ENCODE measurements at regions not wholly inside any gene's neighbourhood (a gene's known extent, or its start where the extent isn't known, plus 50 kb on each side); places are given as distances from the start of the nearest gene placed in this dataset.

DNA sequence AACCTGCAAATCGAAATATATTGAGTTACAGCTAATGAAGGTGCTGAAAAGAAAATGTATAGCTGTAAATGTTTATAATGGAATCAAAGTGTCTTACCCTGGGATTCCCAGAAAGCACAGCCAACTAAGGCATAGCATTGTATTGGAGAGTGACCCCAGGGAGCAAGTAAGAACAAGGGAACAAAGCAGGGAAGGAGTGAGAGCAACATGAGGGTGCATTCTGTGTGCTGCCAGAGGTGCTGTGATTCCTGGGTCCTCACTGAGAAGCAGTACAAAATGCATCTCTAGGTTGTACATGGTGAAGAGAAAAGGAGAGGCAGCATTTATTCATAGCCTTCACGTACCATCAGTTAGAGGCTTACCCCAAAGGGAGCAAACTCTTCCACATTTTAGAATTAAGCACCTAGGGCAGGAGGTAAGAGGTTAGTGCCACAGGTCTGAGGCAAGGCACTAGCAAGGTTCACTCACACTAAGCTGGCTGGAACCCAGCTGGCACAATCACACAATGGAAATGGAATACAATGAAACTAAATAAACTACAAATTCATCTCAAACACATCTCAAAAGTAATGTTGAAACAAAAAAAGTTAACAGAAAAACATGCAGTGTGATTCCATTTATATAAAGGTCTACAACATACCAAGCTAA, 151.5 kb upstream of the C2CD4B start:
- no peak for DNase-seq (ENCODE audit: low spot score)
- Histone ChIP-seq H3K27ac (no peak overlapping the region), H3K9me2 (replicated peaks; ENCODE audit: insufficient read depth) (no peaks in the 10 kb centered on the region), H3K9me3 (ENCODE audit: low read depth) (no peaks in the 10 kb centered on the region), H4K20me1 (ENCODE audit: insufficient read depth, poor library complexity, severe bottlenecking) (no peaks in the 10 kb centered on the region), H2AFZ (no peak overlapping the region), H3K4me1 (ENCODE audit: insufficient read depth) (no peaks in the 10 kb centered on the region), H3K79me2 (no peaks in the 10 kb centered on the region), H3K36me3 (replicated peaks; ENCODE audit: insufficient read depth, low read depth) (no peaks in the 10 kb centered on the region), H3K4me3 (no peak overlapping the region), H3K4me2 (no peak overlapping the region), H3K27me3 (no peaks in the 10 kb centered on the region)
- 77% methylated on average over 2 of the region's 2 CpGs for WGBS (ENCODE audit: low lambda C conversion rate, missing lambda C conversion rate)
- TF ChIP-seq EZH2phosphoT487 (IDR thresholded peaks at IDR 0.05; ENCODE audit: low read depth, severe bottlenecking, unreplicated experiment) (no peak), EZH2 (IDR thresholded peaks at IDR 0.05; ENCODE audit: borderline replicate concordance) (no peak)
- TF ChIP-seq, protein P1, sequence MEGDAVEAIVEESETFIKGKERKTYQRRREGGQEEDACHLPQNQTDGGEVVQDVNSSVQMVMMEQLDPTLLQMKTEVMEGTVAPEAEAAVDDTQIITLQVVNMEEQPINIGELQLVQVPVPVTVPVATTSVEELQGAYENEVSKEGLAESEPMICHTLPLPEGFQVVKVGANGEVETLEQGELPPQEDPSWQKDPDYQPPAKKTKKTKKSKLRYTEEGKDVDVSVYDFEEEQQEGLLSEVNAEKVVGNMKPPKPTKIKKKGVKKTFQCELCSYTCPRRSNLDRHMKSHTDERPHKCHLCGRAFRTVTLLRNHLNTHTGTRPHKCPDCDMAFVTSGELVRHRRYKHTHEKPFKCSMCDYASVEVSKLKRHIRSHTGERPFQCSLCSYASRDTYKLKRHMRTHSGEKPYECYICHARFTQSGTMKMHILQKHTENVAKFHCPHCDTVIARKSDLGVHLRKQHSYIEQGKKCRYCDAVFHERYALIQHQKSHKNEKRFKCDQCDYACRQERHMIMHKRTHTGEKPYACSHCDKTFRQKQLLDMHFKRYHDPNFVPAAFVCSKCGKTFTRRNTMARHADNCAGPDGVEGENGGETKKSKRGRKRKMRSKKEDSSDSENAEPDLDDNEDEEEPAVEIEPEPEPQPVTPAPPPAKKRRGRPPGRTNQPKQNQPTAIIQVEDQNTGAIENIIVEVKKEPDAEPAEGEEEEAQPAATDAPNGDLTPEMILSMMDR (IDR thresholded peaks at IDR 0.05; ENCODE audit: poor library complexity): no peak

DNA sequence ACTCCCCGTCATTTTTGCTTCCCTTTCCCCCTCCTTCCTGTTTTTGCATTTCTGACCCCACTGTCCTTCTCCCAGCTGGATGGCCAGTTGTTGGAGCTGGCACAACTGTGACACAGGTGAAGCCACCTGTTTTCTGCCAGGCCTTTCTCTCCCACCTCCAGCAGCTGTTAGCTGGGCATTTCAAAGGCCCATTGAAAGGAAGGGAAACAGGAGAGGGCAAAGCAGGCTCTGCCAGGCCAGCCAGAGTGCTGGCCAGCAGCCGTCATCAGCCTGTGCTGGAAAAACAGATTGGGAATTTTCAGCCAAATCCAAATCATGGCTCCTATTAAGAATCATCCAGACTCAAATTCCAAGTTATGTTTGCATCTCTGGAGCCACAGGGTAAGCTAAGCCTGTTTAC, 155.2 kb upstream of the C2CD4B start:
- no peak for TF ChIP-seq EZH2phosphoT487 (IDR thresholded peaks at IDR 0.05; ENCODE audit: low read depth, severe bottlenecking, unreplicated experiment)
- TF ChIP-seq EZH2 (IDR thresholded peaks at IDR 0.05; ENCODE audit: borderline replicate concordance): no peak
- TF ChIP-seq, protein P1 (IDR thresholded peaks at IDR 0.05; ENCODE audit: poor library complexity): no peak
- Histone ChIP-seq H3K27me3 (no peaks in the 10 kb centered on the region), H2AFZ (no peak overlapping the region), H3K4me3 (no peak overlapping the region), H3K27ac (no peak overlapping the region), H3K9me2 (replicated peaks; ENCODE audit: insufficient read depth) (no peaks in the 10 kb centered on the region), H3K4me2 (no peak overlapping the region), H3K4me1 (ENCODE audit: insufficient read depth) (no peaks in the 10 kb centered on the region), H4K20me1 (ENCODE audit: insufficient read depth, poor library complexity, severe bottlenecking) (no peaks in the 10 kb centered on the region), H3K79me2 (no peaks in the 10 kb centered on the region), H3K36me3 (replicated peaks; ENCODE audit: insufficient read depth, low read depth) (no peaks in the 10 kb centered on the region), H3K9me3 (ENCODE audit: low read depth) (no peaks in the 10 kb centered on the region)
- no peak for DNase-seq (ENCODE audit: low spot score)
- WGBS (ENCODE audit: low lambda C conversion rate, missing lambda C conversion rate): 76% methylated on average over 2 of the region's 2 CpGs

DNA sequence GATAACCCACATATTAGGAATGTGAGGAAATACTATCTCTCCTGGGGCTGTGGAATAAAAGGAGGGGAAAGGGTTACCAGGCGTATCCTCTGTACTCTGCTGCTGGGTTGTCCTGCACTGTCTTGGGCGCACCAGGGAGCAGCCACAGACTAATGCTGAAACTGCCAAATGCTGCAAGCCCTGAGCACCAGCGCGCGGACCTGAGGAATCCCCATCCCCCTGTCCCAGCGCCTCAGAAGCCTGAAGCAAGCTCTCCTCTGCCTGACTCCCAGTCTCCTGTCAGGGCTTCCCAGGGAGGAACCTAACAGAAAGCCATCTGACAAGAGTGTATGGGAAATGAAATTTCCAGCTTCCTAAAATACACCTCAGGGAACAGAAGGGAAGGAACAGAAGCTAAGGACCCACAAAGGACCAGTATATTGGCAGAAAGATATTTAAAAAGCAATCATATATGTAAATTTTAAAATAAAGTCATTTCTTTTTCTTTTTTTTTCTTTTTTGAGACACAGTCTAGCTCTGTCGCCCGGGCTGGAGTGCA, 158.3 kb upstream of the C2CD4B start:
- no peaks in the 10 kb centered on the region for H3K27me3 ChIP-seq
- no peaks in the 10 kb centered on the region for H3K9me3 ChIP-seq (ENCODE audit: low read depth)
- no peak overlapping the region for H3K27ac ChIP-seq
- no peak overlapping the region for H3K4me2 ChIP-seq
- H3K79me2 ChIP-seq: no peaks in the 10 kb centered on the region
- WGBS (ENCODE audit: low lambda C conversion rate, missing lambda C conversion rate): 81% methylated on average over 8 of the region's 8 CpGs
- TF ChIP-seq EZH2 (IDR thresholded peaks at IDR 0.05; ENCODE audit: borderline replicate concordance) (no peak), EZH2phosphoT487 (IDR thresholded peaks at IDR 0.05; ENCODE audit: low read depth, severe bottlenecking, unreplicated experiment) (no peak)
- TF ChIP-seq, protein P1 (IDR thresholded peaks at IDR 0.05; ENCODE audit: poor library complexity): no peak
- H3K4me3 ChIP-seq: no peak overlapping the region
- no peaks in the 10 kb centered on the region for H3K4me1 ChIP-seq (ENCODE audit: insufficient read depth)
- no peaks in the 10 kb centered on the region for H4K20me1 ChIP-seq (ENCODE audit: insufficient read depth, poor library complexity, severe bottlenecking)
- no peak for DNase-seq (ENCODE audit: low spot score)
- H3K36me3 ChIP-seq (replicated peaks; ENCODE audit: insufficient read depth, low read depth): no peaks in the 10 kb centered on the region
- H3K9me2 ChIP-seq (replicated peaks; ENCODE audit: insufficient read depth): no peaks in the 10 kb centered on the region
- H2AFZ ChIP-seq: no peak overlapping the region
